RKO (cell line): ENCODE measurements at regions not wholly inside any gene's neighbourhood (a gene's known extent, or its start where the extent isn't known, plus 50 kb on each side); places are given as distances from the start of the nearest gene placed in this dataset.
"Not testable (repeated sequence)": the region's sequence is repeated elsewhere in the genome, so short reads cannot be mapped to it uniquely, and the experiment has no call there.

Experiments
- DNase-seq: peaks from one replicate; pipeline ENCODE4 v3.0.0-alpha.2; 2016; ENCODE audit warnings: low spot score

DNA sequence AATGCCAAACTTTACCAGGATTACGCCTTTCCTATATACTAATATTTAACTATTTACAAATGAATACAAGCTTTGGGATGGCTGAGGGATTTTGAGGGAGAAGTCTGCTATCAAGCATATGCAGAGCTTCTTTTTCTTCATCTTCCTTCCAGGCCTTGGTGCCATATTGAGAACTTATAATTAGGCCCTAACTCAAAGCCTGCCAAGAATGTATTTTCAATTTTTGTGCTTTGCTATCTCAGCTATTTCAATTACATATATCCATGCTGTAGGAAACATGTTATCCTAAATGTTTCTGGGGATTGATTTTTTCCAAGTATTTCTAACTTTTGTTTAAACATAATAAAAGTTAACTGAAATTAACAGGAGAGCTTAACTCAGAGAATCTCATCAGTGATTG lies 425.0 kb upstream of the GRM7 start:
- no peak for DNase-seq

- no peak for DNase-seq
These were observed 423.3 kb upstream of the GRM7 start for GRCh38 chr3:6437631-6438030.

- DNase-seq: no peak
These were observed 422.9 kb upstream of the GRM7 start for GRCh38 chr3:6438031-6438430.

DNA sequence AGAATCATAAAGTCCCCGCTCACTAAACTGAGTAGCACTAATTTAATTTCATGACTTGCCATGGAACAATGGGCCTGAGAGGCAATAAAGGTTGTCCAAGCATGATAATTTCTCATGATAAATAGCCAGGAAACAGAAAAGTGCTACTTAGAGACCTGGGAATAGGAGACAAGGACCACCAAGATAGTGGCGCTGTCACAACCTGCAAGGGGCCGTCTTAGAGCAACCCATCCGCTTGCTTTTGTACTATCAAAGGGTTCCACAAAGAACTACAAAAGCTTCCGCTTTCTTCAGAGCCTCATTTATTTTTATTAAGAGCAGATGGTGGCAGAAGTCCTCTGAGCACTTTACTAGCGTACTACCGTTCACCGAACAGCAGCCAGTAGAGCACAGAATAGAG lies 421.7 kb upstream of the GRM7 start:
- DNase-seq: no peak

DNA sequence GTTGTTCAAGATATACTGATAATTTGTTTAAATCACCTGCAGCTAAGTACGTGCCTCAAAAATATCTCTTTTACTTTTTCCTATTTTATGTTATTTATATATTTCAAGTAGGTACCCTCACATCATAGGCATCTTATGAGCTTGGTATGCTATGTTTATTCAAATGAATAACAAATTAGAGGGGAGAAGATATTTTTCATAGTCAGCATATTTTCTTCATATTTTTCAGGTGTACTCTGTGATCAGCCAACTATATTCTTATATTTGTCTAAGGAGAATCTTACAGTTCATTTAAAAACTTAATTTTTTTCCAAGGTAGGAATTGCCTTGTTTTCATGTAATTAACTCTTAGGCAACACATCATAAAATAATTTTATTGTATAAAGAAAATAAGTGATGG lies 421.1 kb upstream of the GRM7 start:
- DNase-seq: no peak

GRCh38 chr3:6444888-6445658 lies 415.8 kb upstream of the GRM7 start:
- no peak for DNase-seq

GRCh38 chr3:6447166-6447801 lies 413.6 kb upstream of the GRM7 start:
- DNase-seq: no peak

- DNase-seq: no peak
These were observed 412.9 kb upstream of the GRM7 start for GRCh38 chr3:6448011-6448410.

DNA sequence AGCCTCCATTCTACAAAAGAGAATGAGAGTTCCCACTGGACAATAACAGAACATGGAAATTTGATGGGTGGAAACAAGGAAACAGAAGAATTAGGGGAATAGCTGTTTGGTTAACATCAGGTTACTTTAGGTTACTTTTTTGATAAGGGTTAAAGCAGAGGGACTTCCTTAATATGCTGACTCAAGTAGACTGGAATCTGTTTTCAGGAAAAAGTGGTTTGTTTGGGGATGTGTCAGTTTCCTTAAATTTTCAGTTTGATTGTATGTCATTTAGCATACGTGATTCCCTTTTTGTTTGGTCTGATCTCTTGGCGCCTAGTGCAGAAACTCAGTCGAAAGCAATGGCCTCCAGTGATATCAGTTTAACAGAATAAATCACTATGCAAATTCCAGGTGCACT lies 411.8 kb upstream of the GRM7 start:
- DNase-seq: no peak

- no peak for DNase-seq
These were observed 407.9 kb upstream of the GRM7 start for GRCh38 chr3:6452974-6453373.

- DNase-seq: no peak
These were observed 405.9 kb upstream of the GRM7 start for GRCh38 chr3:6455031-6455430.

GRCh38 chr3:6467186-6467585 lies 393.7 kb upstream of the GRM7 start:
- no peak for DNase-seq

GRCh38 chr3:6468589-6468988 lies 392.3 kb upstream of the GRM7 start:
- DNase-seq: no peak

DNA sequence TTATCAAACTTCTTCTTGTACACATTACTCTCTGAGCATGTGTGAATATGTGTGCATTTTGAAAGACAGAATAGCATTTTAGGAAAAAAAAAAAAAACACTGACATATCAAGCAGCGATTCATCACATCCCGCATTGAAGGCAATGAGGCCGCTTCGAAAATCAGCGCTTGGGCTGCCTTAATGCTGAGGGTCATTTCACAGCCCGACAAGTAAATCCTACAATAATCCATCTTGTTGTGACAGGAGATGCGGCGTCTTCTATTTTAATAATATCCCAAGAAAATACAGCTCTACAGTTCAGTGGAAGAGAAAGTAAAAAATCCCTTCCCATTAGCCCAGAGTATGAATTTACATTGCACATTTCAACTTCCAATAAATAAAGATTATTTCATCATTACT lies 389.2 kb upstream of the GRM7 start:
- no peak for DNase-seq

GRCh38 chr3:6490487-6491327 lies 370.2 kb upstream of the GRM7 start:
- not testable (repeated sequence) for DNase-seq

- DNase-seq: no peak
These were observed 369.1 kb upstream of the GRM7 start for GRCh38 chr3:6491768-6492167.

GRCh38 chr3:6492306-6492705 lies 368.6 kb upstream of the GRM7 start:
- DNase-seq: no peak

- DNase-seq: not testable (repeated sequence)
These were observed 362.0 kb upstream of the GRM7 start for GRCh38 chr3:6498944-6499343.

DNA sequence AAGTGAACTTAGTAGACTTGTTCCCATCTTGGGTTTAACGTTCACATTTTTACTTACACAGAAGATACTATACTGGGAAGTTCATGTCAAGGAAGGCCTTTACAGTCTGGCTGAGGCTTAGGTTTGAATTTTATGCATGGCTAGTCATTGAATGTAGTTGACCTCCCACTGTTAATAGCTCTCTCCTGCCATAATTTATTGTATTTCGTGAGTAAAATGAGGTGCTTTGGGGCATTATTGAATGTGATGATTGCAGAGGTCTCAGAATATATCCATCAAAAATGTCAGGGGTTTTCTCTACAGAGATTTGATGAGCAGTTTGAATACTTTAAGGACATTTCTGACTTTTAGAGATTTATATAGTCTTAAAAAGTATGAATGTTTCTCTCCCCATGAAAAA lies 356.6 kb upstream of the GRM7 start:
- no peak for DNase-seq

- no peak for DNase-seq
These were observed 356.1 kb upstream of the GRM7 start for GRCh38 chr3:6504834-6505233.

GRCh38 chr3:6508410-6508759 lies 352.5 kb upstream of the GRM7 start:
- DNase-seq: no peak

DNA sequence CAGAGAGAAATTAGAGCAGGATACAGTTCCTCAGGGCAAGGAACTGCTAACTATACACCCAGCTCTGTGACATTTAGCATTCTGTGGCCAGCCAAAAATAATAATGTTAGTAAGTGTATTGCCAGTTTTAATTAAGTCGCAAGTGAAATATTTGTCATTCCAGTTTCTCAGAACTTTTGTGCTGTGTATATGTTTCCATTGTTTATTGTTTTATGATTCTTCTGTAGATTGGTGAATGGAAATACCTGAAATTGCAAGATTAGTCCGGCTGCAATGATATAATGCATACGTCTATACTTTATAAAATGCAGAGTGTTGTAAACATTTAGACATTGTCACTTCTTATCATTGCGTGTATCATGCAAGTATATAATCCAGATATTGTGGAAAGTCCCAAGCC lies 351.3 kb upstream of the GRM7 start:
- DNase-seq: no peak

- no peak for DNase-seq
These were observed 350.2 kb upstream of the GRM7 start for GRCh38 chr3:6510713-6511112.
